Esophagus squamous epithelium (tissue), 5 donors: ENCODE measurements at regions not wholly inside any gene's neighbourhood (a gene's known extent, or its start where the extent isn't known, plus 50 kb on each side); places are given as distances from the start of the nearest gene placed in this dataset.

Experiments used
- DNase-seq: peaks from one replicate; lab custom pipeline; 2025; lab: John Stamatoyannopoulos, UW
- H3K27ac ChIP-seq, 4 donors: fragments of 200-600 bp; sonication (generic); one replicate each; pipeline ENCODE4 v1.5.1; 2016 to 2019; ENCODE audit warnings: mild to moderate bottlenecking in 1 of 4
- H3K27me3 ChIP-seq, 4 donors: fragments of 200-600 bp; sonication (generic); 1 replicate in 3 of 4; 2 replicates in 1 of 4; pipeline versions ENCODE4 v1.5.1 to v1.6.0; 2017 to 2021; ENCODE audit warnings: antibody characterized with exemption in 1 of 4
- H3K36me3 ChIP-seq, 3 donors: fragments of 200-600 bp; sonication (generic); one replicate each; pipeline ENCODE4 v1.5.1; 2016 to 2019
- H3K4me1 ChIP-seq, 3 donors: fragments of 200-600 bp; sonication (generic); one replicate each; pipeline ENCODE4 v1.5.1; 2017 to 2019
- H3K4me3 ChIP-seq, 4 donors: fragments of 200-600 bp; sonication (generic); 1 replicate in 3 of 4; 2 replicates in 1 of 4; pipeline ENCODE4 v1.5.1; 2016 to 2019; ENCODE audit warnings: mild to moderate bottlenecking in 2 of 4, moderate library complexity in 1 of 4
- H3K9me3 ChIP-seq, 3 donors: fragments of 200-600 bp; sonication (generic); one replicate each; pipeline ENCODE4 v1.5.1; 2016 to 2019
- POLR2A ChIP-seq, 4 donors: fragments of 450-650 bp; IDR thresholded peaks; one replicate each; pipeline ENCODE4 v1.6.1; 2017; ENCODE audit warnings: antibody characterized with exemption in 4 of 4, mild to moderate bottlenecking in 4 of 4, moderate library complexity in 3 of 4
- WGBS, 2 donors: methylation state at CpG; one replicate each; pipeline ENCODE4 v1.1.5; 2018; 5-methylcytosine and 5-hydroxymethylcytosine counted together
- intact Hi-C: fragments of 100-400 bp; cut with DNase I; formaldehyde crosslinking; loops from one replicate; pipeline ENCODE4 v1.15.0; 2022
- TF ChIP-seq, protein P1 (sequence below), 6 experiments: fragments of 450-650 bp in 4 of 6; fragments of 200-600 bp in 2 of 6; sonication (generic) in 2 of 6; IDR thresholded peaks; one replicate each; pipeline ENCODE4 v1.5.1; 2016 to 2019; ENCODE audit warnings: antibody characterized with exemption in 6 of 6, mild to moderate bottlenecking in 4 of 6, moderate library complexity in 4 of 6
- donor health status: DM: yes; HTN: yes; CAD: no.

DNA sequence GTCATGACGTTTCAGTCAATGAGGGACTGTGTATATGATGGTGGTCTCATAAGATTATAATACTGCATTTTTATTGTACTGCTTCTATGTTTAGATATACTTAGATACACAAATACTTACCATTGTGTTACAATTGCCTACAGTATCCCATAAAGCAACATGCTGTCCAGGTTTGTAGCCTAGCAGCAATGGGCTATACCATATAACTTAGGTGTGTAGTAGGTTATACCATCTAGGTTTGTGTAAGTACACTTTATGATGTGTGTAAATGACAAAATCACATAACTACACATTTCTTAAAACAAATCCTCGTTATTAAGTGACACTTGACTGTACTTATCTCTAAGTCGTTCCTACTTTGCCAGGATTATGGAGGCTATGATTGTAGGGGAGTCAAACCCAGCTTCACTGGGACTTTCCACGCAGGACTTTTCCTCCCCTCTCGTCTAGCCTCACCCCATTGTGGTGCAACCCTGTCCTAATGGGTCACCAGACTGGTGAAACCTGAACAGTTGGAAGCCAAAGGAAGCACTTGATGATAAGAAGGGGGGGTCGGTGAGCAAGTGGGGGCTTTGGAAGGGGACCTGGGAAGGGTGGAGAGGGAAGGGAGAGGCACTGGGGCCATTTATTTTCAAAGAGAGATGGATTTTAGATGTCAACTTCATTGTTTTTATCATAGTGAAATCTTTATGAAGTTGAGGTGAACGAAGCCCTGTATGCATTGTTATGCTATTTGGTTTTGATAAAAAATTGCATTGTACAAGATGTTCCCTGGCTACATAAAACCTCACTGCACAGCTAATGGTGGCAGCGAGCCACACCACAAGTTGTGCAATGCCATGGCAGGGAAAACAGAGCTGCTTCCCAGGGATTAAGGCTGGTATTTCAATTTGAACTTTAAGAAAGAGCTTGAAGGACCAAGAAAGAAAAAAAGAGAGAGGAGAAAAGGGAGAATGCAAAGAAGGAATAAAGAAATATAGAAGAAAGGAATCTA lies 129.1 kb downstream of the EHF start:
- no peak for DNase-seq
- peak in 1 of 4 donors; percentile 12 for TF ChIP-seq POLR2A (IDR thresholded peaks at IDR 0.05)
- TF ChIP-seq, protein P1, sequence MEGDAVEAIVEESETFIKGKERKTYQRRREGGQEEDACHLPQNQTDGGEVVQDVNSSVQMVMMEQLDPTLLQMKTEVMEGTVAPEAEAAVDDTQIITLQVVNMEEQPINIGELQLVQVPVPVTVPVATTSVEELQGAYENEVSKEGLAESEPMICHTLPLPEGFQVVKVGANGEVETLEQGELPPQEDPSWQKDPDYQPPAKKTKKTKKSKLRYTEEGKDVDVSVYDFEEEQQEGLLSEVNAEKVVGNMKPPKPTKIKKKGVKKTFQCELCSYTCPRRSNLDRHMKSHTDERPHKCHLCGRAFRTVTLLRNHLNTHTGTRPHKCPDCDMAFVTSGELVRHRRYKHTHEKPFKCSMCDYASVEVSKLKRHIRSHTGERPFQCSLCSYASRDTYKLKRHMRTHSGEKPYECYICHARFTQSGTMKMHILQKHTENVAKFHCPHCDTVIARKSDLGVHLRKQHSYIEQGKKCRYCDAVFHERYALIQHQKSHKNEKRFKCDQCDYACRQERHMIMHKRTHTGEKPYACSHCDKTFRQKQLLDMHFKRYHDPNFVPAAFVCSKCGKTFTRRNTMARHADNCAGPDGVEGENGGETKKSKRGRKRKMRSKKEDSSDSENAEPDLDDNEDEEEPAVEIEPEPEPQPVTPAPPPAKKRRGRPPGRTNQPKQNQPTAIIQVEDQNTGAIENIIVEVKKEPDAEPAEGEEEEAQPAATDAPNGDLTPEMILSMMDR (IDR thresholded peaks at IDR 0.05), result no peak
- peak overlapping the region; percentile 80 to 87 (median 84) for H3K27ac ChIP-seq
- WGBS, 2 donors, result 27 to 55% methylated on average over 8 of the region's 8 CpGs
- H3K27me3 ChIP-seq, result no peaks in the 10 kb centered on the region
- H3K4me3 ChIP-seq, result peak overlapping the region in 1 of 4 donors; percentile 0
- H3K36me3 ChIP-seq, result no peaks in the 10 kb centered on the region
- peaks cover 15 to 99% (median 35%) of the 10 kb centered on the region in 3 donors for H3K4me1 ChIP-seq
- H3K9me3 ChIP-seq, result no peaks in the 10 kb centered on the region
- intact Hi-C loops, result no loop called here

DNA sequence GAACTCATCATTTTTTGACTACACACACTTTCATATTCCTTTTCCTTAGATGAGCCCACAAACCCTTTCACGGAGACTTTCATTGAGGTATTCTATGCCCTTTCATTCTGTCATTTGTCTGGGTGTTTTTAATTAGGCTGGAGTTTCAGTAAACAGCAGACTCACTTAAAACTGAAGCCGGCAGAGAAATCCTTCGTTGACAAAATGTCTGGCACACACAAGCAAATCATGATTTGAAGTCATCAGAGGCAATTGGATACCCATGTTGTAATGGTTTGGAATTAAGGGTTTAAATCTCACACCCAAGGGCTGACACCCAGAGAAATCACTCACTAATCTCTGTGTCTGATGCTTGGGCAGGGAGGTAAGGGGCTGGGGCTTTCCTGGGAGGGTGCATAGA lies 127.1 kb downstream of the EHF start:
- DNase-seq, result no peak
- H3K27ac ChIP-seq, result peak overlapping the region; percentile 26 to 87 (median 82)
- H3K36me3 ChIP-seq, result no peaks in the 10 kb centered on the region
- H3K27me3 ChIP-seq, result no peaks in the 10 kb centered on the region
- H3K9me3 ChIP-seq, result no peaks in the 10 kb centered on the region
- H3K4me1 ChIP-seq, result peaks cover 12 to 88% (median 39%) of the 10 kb centered on the region in 3 donors
- intact Hi-C loops, result no loop called here
- TF ChIP-seq, protein P1 (IDR thresholded peaks at IDR 0.05), result no peak
- TF ChIP-seq POLR2A (IDR thresholded peaks at IDR 0.05), result no peak
- no peak overlapping the region for H3K4me3 ChIP-seq
- WGBS, 2 donors, result 44 to 73% methylated on average over 3 of the region's 3 CpGs

DNA sequence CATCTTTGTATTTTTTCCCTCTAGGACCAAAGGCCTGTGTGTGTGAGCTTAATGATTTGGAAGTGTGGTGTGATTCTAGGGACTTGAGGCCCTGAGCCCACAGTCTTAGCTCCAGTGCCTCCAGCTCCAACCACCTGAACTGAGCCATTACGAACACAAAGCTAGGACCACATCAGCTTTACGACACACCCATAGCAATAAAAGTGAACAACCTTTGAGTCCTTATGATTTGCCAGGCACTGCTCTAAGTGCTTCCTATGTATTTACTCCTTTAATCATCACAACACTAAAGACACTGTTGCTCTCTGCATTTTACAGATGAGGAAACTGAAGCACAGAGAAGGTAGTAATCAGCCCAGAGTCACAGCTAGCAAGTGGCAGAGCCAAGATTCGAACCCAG lies 126.4 kb downstream of the EHF start:
- Histone ChIP-seq H3K27me3 (no peaks in the 10 kb centered on the region), H3K4me3 (no peak overlapping the region), H3K36me3 (no peaks in the 10 kb centered on the region), H3K9me3 (no peaks in the 10 kb centered on the region), H3K27ac (peak overlapping the region in 2 of 4 donors; percentile 14 to 83), H3K4me1 (peaks cover 12 to 80% (median 39%) of the 10 kb centered on the region in 3 donors)
- intact Hi-C loops, result no loop called here
- no peak for TF ChIP-seq POLR2A (IDR thresholded peaks at IDR 0.05)
- TF ChIP-seq, protein P1 (IDR thresholded peaks at IDR 0.05), result no peak
- DNase-seq, result no peak
- 52 to 57% methylated on average over 3 of the region's 3 CpGs for WGBS, 2 donors

DNA sequence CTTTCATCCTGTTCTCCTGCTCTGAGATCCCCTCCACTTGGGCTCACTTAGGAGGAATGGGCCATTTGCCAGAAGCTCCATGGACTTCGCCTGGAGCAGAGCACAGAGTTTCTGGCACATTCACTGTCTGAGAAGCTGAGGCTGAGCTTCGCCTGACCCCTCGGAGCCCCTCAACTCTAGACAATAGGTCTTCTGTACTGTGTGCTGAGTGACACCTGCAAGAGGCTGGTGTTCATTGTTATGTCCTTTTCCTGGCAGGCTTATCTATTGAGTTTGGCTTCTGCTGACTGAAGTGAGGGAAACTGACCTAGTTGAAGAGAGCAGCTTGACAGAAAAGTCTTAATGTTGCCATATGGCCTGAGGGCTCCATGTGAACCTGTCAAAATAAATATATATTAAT lies 124.3 kb downstream of the EHF start:
- Histone ChIP-seq H3K4me1 (peaks cover 0 to 60% (median 25%) of the 10 kb centered on the region in 3 donors), H3K36me3 (no peaks in the 10 kb centered on the region), H3K27me3 (no peaks in the 10 kb centered on the region), H3K27ac (peak overlapping the region in 2 of 4 donors; percentile 49 to 70), H3K9me3 (no peaks in the 10 kb centered on the region), H3K4me3 (no peak overlapping the region)
- intact Hi-C loops, result no loop called here
- TF ChIP-seq, protein P1 (IDR thresholded peaks at IDR 0.05), result no peak
- TF ChIP-seq POLR2A (IDR thresholded peaks at IDR 0.05), result no peak
- no peak for DNase-seq
- WGBS, 2 donors, result 21 to 66% methylated on average over 3 of the region's 3 CpGs

DNA sequence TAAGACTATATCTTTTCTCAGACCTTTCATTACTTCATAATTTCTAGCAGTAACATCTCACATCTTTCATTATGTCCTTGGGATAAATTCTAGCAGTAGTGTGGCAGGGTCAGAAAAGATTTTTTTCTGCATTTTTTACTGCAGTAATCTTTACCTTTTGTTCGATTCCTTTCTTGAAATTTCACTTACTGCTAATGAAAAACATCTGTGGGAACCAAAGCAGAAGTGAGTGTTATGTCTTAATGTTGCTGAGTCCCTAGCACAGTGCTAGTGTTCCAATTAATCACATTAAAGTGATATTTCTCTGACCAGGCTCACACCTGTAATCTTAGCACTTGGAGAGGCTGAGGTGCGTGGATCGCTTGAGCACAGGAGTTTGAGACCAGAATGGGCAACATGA lies 123.6 kb downstream of the EHF start:
- Histone ChIP-seq H3K9me3 (no peaks in the 10 kb centered on the region), H3K36me3 (no peaks in the 10 kb centered on the region), H3K4me3 (no peak overlapping the region), H3K27ac (peak overlapping the region in 2 of 4 donors; percentile 49 to 70), H3K4me1 (peaks cover 0 to 53% (median 24%) of the 10 kb centered on the region in 3 donors), H3K27me3 (no peaks in the 10 kb centered on the region)
- intact Hi-C loops, result no loop called here
- DNase-seq, result no peak
- TF ChIP-seq POLR2A (IDR thresholded peaks at IDR 0.05), result no peak
- TF ChIP-seq, protein P1 (IDR thresholded peaks at IDR 0.05), result no peak
- 66 to 82% methylated on average over 3 of the region's 3 CpGs for WGBS, 2 donors
